Left lung (tissue), 4 donors: ENCODE measurements at regions not wholly inside any gene's neighbourhood (a gene's known extent, or its start where the extent isn't known, plus 50 kb on each side); places are given as distances from the start of the nearest gene placed in this dataset.
A peak's percentile ranks its signal among the peaks of the same experiment; 100 is the strongest.

Experiments used
- ATAC-seq: fragments of 200-7000 bp; cut with Tn5 transposase; one replicate; pipeline ENCODE4 v1.9.1; 2020; ENCODE audit warnings: moderate library complexity
- DNase-seq, 4 donors: peaks; one replicate each; pipeline ENCODE4 v3.0.0-alpha.2; 2013 to 2020
- H3K27ac ChIP-seq, 2 donors: fragments of 200-600 bp; sonication (generic) in 1 of 2; one replicate each; pipeline versions ENCODE4 v1.5.0 to v1.8.0; 2020 to 2021
- H3K27me3 ChIP-seq, 2 donors: fragments of 200-600 bp; sonication (generic) in 1 of 2; one replicate each; pipeline versions ENCODE4 v1.5.0 to v1.8.0; 2020 to 2021
- H3K36me3 ChIP-seq, 2 donors: fragments of 200-600 bp; sonication (generic) in 1 of 2; one replicate each; pipeline versions ENCODE4 v1.5.0 to v1.8.0; 2020 to 2021
- H3K4me1 ChIP-seq, 2 donors: fragments of 200-600 bp; one replicate each; pipeline ENCODE4 v1.8.0; 2021
- H3K4me3 ChIP-seq, 2 donors: fragments of 200-600 bp; sonication (generic) in 1 of 2; one replicate each; pipeline versions ENCODE4 v1.5.0 to v1.8.0; 2020 to 2021; ENCODE audit warnings: mild to moderate bottlenecking in 1 of 2
- H3K9me3 ChIP-seq, 2 donors: fragments of 200-600 bp; sonication (generic) in 1 of 2; one replicate each; pipeline versions ENCODE4 v1.5.0 to v1.8.0; 2020 to 2021
- intact Hi-C, 2 donors: fragments of 100-400 bp; cut with DNase I; formaldehyde crosslinking; loops; one replicate each; pipeline versions ENCODE4 v1.11.2 to v1.14.2; 2022
- TF ChIP-seq, protein P1 (sequence below), 2 donors: fragments of 200-600 bp; sonication (generic) in 1 of 2; IDR thresholded peaks; one replicate each; pipeline versions ENCODE4 v1.5.0 to v1.8.0; 2021; ENCODE audit warnings: antibody characterized with exemption in 2 of 2
- donor health status: DM: no; HTN: yes; CAD: no.
- donor health status: DM: no; HTN: no; CAD: no.

- H3K9me3 ChIP-seq: no peaks in the 10 kb centered on the region
- ATAC-seq (no peak), DNase-seq (no peak)
- no peaks in the 10 kb centered on the region for H3K27me3 ChIP-seq
- intact Hi-C loops: no loop called here
- no peaks in the 10 kb centered on the region for H3K36me3 ChIP-seq
- H3K27ac ChIP-seq: no peak overlapping the region
- no peak overlapping the region for H3K4me3 ChIP-seq
- TF ChIP-seq, protein P1, sequence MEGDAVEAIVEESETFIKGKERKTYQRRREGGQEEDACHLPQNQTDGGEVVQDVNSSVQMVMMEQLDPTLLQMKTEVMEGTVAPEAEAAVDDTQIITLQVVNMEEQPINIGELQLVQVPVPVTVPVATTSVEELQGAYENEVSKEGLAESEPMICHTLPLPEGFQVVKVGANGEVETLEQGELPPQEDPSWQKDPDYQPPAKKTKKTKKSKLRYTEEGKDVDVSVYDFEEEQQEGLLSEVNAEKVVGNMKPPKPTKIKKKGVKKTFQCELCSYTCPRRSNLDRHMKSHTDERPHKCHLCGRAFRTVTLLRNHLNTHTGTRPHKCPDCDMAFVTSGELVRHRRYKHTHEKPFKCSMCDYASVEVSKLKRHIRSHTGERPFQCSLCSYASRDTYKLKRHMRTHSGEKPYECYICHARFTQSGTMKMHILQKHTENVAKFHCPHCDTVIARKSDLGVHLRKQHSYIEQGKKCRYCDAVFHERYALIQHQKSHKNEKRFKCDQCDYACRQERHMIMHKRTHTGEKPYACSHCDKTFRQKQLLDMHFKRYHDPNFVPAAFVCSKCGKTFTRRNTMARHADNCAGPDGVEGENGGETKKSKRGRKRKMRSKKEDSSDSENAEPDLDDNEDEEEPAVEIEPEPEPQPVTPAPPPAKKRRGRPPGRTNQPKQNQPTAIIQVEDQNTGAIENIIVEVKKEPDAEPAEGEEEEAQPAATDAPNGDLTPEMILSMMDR (IDR thresholded peaks at IDR 0.05): no peak
- H3K4me1 ChIP-seq: peaks cover 0 to 2% of the 10 kb centered on the region in 2 donors
Measured at GRCh38 chr6:15033850-15034203, 212.0 kb upstream of the JARID2 start.

DNA sequence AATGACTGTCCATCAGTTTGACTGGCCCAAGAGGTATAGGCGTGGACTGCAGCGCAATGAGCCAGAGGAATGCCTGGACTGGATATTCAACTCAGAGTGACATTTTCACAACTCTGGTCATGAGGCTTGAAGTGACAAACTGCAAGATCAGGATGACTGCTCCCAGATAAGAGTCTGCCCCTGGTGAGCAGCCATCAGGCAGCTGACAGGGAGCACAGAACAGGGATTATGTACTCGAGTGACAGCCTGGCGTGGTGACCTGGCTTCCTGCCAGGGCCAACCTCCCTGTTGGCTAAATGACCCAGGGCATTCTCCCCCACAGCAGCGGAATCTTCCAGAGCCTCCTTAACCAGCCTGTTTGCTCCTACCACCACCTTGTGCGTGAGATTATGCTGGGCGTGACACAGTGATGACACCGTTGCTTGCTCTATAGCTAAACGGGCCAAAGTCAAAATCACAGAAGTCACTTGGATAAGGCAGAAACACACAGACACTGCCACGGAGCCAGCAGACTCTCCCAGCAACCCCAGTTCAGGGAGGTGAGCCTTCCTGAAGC lies 209.1 kb upstream of the JARID2 start:
- DNase-seq (peak in 1 of 4 donors; percentile 10), ATAC-seq (peak; percentile 41)
- TF ChIP-seq, protein P1 (IDR thresholded peaks at IDR 0.05): no peak
- Histone ChIP-seq H3K4me1 (peaks cover 0 to 8% of the 10 kb centered on the region in 2 donors), H3K27me3 (no peaks in the 10 kb centered on the region), H3K4me3 (no peak overlapping the region), H3K27ac (no peak overlapping the region), H3K9me3 (no peaks in the 10 kb centered on the region), H3K36me3 (no peaks in the 10 kb centered on the region)
- intact Hi-C loops: no loop called here

GRCh38 chr6:15037253-15037652 lies 208.6 kb upstream of the JARID2 start:
- DNase-seq: no peak
- intact Hi-C loops: no loop called here
- no peaks in the 10 kb centered on the region for H3K36me3 ChIP-seq
- H3K27ac ChIP-seq: no peak overlapping the region
- H3K4me1 ChIP-seq: peaks cover 0 to 8% of the 10 kb centered on the region in 2 donors
- no peak for ATAC-seq
- no peaks in the 10 kb centered on the region for H3K9me3 ChIP-seq
- no peak overlapping the region for H3K4me3 ChIP-seq
- no peaks in the 10 kb centered on the region for H3K27me3 ChIP-seq
- TF ChIP-seq, protein P1 (IDR thresholded peaks at IDR 0.05): no peak

GRCh38 chr6:15038013-15038791 lies 207.7 kb upstream of the JARID2 start:
- no peaks in the 10 kb centered on the region for H3K9me3 ChIP-seq
- ATAC-seq: no peak
- peaks cover 0 to 8% of the 10 kb centered on the region in 2 donors for H3K4me1 ChIP-seq
- no peak for DNase-seq
- no peaks in the 10 kb centered on the region for H3K36me3 ChIP-seq
- no peak overlapping the region for H3K27ac ChIP-seq
- no peaks in the 10 kb centered on the region for H3K27me3 ChIP-seq
- intact Hi-C loops: no loop called here
- no peak overlapping the region for H3K4me3 ChIP-seq
- TF ChIP-seq, protein P1 (IDR thresholded peaks at IDR 0.05): no peak

GRCh38 chr6:15039136-15039535 lies 206.7 kb upstream of the JARID2 start:
- ATAC-seq: no peak
- Histone ChIP-seq H3K4me1 (peaks cover 0 to 8% of the 10 kb centered on the region in 2 donors), H3K9me3 (no peaks in the 10 kb centered on the region), H3K4me3 (no peak overlapping the region), H3K27me3 (no peaks in the 10 kb centered on the region), H3K27ac (no peak overlapping the region), H3K36me3 (no peaks in the 10 kb centered on the region)
- no peak for DNase-seq
- intact Hi-C loops: no loop called here
- TF ChIP-seq, protein P1 (IDR thresholded peaks at IDR 0.05): no peak
